HT1080 (cell line): ENCODE measurements at regions not wholly inside any gene's neighbourhood (a gene's known extent, or its start where the extent isn't known, plus 50 kb on each side); places are given as distances from the start of the nearest gene placed in this dataset.
"Not testable (repeated sequence)": the region's sequence is repeated elsewhere in the genome, so short reads cannot be mapped to it uniquely, and the experiment has no call there.

Experiments
- DNase-seq: peaks from one replicate; pipeline ENCODE4 v3.0.0-alpha.2; 2015; ENCODE audit warnings: low read depth

GRCh38 chr2:185245806-185246205 lies 492.8 kb upstream of the FSIP2 start:
- DNase-seq, result no peak

- DNase-seq, result no peak
Observed at GRCh38 chr2:185246717-185247116, 491.9 kb upstream of the FSIP2 start.

DNA sequence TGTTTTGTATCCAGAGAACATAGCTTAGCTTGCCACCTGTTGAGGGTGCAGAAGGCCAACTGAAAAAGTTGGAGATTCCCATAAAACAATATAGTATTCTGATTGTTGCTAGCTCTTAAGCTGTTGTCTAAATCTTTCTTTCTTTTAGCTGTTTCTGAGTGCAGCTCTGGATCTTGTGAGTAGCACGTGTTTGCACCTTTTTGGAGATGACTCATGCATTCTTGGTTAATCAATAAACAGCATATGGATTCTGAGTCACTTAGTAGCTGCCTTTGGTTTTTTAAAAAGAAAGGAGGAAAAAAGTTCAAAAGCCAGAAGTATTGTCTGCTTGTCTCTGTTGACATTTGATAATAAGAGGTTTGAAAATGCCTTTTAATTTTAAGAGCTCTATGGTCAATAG lies 483.0 kb upstream of the FSIP2 start:
- peak; percentile 35 for DNase-seq

GRCh38 chr2:185265747-185266146 lies 472.9 kb upstream of the FSIP2 start:
- peak; percentile 15 for DNase-seq

DNA sequence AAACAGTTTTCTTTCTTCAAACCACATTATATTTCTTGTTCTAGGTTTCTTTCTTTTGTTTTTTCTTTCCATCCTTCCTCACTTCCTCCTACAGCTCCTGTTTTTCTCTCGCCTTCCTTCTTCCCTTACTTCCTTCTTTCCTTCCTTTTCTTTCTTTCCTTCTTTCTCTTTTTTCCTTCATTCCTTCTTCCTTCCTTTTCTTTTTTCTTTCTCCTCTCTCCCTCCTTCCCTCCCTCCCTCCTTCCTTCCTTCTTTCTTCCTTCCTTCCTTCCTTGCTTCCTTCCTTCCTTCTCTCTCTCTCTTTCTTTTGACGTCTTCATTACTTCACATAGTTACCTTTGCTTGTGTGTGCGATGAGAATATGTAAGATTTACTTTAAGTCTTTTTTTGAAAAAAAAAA lies 470.0 kb upstream of the FSIP2 start:
- no peak for DNase-seq

DNA sequence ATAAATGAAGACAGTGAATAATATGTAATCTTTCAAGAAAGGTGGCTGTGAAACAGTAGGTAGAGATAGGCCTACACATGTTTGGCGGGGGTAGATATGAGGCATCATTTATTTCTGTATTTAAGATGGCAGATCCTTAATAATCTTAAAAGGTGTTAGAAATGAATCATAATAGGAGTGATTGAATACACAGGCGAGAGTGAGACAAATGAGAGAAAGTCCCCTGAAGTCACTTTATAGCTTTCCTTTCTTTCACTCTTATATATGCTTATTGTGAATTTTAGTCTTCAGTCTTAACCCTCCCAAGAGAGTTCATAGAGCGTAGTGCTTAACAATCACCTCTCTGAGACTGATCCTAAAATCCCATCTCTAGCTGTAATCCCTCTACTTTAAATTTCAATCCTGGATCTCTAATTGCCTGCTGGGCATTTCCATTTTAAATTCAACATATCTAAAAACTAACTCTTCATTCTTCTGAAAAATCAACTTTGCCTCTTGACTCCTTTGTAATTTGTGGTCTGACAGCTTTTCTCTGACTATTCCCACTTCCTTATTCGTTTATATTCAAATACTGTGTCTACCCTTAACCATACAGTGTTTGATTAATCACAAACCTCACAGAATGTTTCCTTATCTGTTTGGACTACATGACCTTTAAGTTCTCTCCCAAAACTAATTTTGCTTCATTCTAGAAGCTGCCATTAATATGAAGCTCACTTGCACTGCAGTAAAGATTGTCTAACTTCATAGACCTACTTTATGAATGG lies 463.7 kb upstream of the FSIP2 start:
- no peak for DNase-seq

GRCh38 chr2:185275979-185276378 lies 462.6 kb upstream of the FSIP2 start:
- not testable (repeated sequence) for DNase-seq

DNA sequence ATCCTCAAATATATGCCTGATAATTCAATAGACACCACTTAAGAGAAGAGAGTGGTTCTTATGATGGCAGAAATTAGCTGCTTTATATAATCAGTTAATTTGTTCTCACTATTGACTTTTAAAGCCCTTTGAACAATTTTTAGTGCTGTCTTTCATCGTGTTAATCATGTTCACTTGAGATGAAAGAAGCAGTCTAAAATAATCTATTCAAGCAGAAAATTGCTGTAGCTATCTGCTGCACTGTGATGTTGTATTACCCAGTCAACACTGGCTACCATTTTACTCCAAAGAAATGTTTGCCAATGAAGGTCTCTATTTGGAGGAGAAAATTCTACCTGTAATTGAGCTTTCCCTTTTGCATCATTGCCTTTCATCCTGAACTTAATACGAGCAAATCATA lies 459.8 kb upstream of the FSIP2 start:
- no peak for DNase-seq

- DNase-seq, result peak; percentile 11
Observed at GRCh38 chr2:185279999-185280398, 458.6 kb upstream of the FSIP2 start.

DNA sequence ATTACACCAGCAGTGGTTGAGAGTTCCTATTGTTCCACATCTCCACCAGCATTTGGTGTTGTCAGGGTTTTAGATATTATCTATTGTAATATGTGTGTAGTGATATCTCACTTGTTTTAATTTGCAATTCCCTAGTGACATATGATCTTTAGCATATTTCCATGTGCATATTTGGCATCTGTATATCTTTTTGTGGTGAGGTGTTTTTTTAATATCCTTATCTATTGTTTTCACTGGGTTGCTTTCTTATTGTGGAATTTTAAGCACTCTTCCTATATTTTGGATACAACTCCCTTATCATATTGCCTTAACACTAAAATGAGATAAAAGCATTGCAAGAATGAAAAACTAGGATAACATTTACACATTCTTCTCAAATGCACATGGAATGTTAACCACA lies 453.9 kb upstream of the FSIP2 start:
- DNase-seq, result no peak

- peak; percentile 2 for DNase-seq
Observed at GRCh38 chr2:185290012-185290411, 448.6 kb upstream of the FSIP2 start.

GRCh38 chr2:185291035-185291647 lies 447.5 kb upstream of the FSIP2 start:
- DNase-seq, result peak; percentile 56

DNA sequence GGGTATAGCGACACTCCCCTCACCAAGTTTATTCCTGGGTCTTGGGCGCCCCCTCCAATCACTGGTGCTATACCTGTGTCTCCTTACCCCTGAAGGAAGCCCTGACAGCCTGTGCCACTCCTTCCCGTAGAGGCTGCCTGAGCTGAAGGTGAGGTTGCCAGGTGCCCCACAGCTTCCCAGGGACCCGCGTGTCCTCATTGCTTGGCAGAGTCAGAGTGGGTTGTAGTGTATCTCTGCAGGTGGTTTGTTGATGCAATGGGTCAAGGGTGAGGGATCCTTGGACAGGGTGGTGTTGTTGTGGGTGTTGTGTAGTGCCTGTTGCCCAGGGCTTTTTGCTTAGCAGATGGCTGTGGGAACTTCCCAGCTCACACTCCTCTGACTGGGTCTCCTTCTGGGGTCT lies 438.7 kb upstream of the FSIP2 start:
- no peak for DNase-seq

- DNase-seq, result no peak
Observed at GRCh38 chr2:185306119-185306518, 432.5 kb upstream of the FSIP2 start.

GRCh38 chr2:185316383-185316782 lies 422.2 kb upstream of the FSIP2 start:
- DNase-seq, result no peak

DNA sequence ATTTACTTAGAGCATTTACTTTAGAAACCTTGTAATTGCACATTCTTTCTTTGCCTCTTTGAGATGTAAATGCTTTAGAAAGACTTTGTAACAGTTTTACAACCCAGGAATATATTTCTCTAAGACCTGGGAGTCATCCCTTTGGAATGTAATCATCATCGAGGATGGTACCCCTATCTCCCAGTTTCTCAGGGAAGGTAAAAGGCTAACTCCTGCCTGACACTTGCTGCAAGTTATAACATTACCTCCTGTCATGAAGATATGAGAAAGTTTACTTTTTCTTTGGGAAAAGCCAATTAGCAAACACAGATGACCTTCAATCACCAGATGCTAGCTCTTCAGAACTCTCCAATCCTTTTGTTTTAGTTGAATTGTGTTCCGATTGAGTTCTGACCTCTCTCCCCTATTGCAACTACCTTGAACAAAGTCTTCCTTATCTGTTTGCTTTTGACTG lies 420.3 kb upstream of the FSIP2 start:
- no peak for DNase-seq

DNA sequence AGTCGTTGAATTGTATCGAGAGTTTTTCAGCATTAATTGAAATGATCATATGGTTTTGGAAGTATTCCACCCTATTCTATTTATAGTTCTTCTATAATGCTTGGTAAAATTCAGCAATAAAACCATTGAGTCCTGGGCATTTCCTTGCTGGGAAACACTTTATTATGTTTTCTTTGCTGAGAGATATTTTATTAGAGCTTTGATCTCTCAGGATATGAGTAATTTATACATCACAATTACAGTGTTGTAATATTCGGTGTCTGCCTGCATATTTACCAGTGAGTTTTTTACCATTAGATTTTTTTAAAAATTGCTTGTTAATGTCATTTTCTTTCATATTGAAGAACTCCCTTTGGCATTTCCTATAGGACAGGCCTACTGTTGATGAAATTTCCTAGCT lies 402.7 kb upstream of the FSIP2 start:
- DNase-seq, result peak; percentile 15

DNA sequence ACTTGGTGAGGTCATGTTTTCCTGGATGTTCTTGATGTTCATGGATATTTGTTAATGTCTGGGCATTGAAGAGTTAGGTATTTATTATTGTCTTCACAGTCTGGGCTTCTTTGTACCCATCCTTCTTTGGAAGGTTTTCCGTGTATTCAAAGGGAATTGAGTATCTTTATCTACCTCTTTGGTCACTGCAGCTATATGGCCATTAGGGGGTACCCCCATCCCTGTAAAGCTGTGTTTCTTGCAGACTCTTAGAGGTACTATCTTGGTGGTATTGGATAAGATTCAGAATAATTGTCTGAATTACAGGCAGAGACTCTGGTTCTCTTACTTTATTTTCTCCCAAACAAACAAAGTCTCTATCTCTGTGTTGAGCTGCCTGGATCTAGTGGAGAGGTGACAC lies 401.6 kb upstream of the FSIP2 start:
- no peak for DNase-seq

GRCh38 chr2:185338104-185338503 lies 400.5 kb upstream of the FSIP2 start:
- DNase-seq, result no peak

- no peak for DNase-seq
Observed at GRCh38 chr2:185347445-185347844, 391.2 kb upstream of the FSIP2 start.

DNA sequence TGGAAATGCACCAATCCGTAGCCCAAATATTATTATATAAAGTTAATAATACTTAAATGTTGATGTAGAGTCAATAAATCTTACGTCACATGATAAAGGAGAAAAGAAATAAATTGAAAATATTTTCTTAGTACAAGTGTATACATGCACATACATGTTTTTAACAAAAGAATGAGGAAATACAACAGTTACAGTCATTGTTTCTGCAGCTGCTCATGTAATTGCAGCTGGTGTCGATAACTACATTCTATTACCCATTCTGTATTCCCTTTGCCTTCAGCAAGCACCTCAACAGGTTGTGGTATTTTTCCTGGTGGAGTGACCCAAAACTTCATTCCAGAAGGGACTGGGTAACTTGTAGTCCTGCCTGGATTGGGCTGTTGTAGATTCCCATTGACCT lies 377.8 kb upstream of the FSIP2 start:
- DNase-seq, result no peak

GRCh38 chr2:185372188-185372587 lies 366.4 kb upstream of the FSIP2 start:
- no peak for DNase-seq

DNA sequence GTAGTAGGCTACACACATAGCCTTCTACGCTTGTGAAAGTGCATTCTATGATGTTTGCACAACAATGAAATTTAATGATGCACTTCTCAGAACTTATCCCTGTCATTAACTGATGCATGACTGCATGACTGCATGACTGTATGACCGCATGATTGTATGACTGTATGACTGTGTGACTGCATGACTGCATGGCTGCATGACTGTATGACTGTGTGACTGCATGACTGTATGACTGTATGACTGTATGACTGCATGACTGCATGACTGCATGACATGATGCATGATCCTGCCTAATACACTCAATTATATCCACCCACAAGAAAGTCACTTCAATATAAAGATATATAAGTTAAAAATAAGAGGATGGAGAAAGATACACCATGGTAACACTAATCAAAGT lies 365.4 kb upstream of the FSIP2 start:
- DNase-seq, result no peak
